HTR-8/SVneo (cell line): ENCODE measurements at regions not wholly inside any gene's neighbourhood (a gene's known extent, or its start where the extent isn't known, plus 50 kb on each side); places are given as distances from the start of the nearest gene placed in this dataset.
A peak's percentile ranks its signal among the peaks of the same experiment; 100 is the strongest.

ENCODE experiments used
- DNase-seq: peaks from one replicate; pipeline ENCODE4 v3.0.0; 2011; ENCODE audit warnings: low spot score, mixed read lengths; ENCODE audit not compliant: insufficient read length
- FAIRE-seq: peaks from 2 replicates; lab custom pipeline; 2011; peaks lifted over from hg19 to GRCh38; lab: Jason Lieb, UNC

- FAIRE-seq (no peak), DNase-seq (no peak)
These were observed 160.2 kb downstream of the CYYR1 start for GRCh38 chr21:26412885-26413284.

GRCh38 chr21:26409735-26410134 is 163.4 kb downstream of the CYYR1 start:
- FAIRE-seq (no peak), DNase-seq (no peak)

GRCh38 chr21:26408511-26408910 is 164.6 kb downstream of the CYYR1 start:
- no peak for DNase-seq
- FAIRE-seq: no peak

GRCh38 chr21:26406526-26406925 is 166.6 kb downstream of the CYYR1 start:
- FAIRE-seq: no peak
- DNase-seq: no peak

GRCh38 chr21:26405735-26406361 is 167.2 kb downstream of the CYYR1 start:
- peak; percentile 67 for DNase-seq
- FAIRE-seq: peak; percentile 65

GRCh38 chr21:26405071-26405470 is 168.0 kb downstream of the CYYR1 start:
- peak; percentile 22 for DNase-seq
- no peak for FAIRE-seq

- no peak for FAIRE-seq
These were observed 168.8 kb downstream of the CYYR1 start for GRCh38 chr21:26404288-26404687.

GRCh38 chr21:26403321-26403720 is 169.8 kb downstream of the CYYR1 start:
- DNase-seq: no peak
- FAIRE-seq: no peak

More at GRCh38 chr21:26404288-26404687, 168.8 kb downstream of the CYYR1 start:
- no peak for DNase-seq

GRCh38 chr21:26397545-26397944 is 175.5 kb downstream of the CYYR1 start:
- no peak for FAIRE-seq

GRCh38 chr21:26394341-26394740 is 178.7 kb downstream of the CYYR1 start:
- no peak for DNase-seq
- no peak for FAIRE-seq

More at GRCh38 chr21:26397545-26397944, 175.5 kb downstream of the CYYR1 start:
- DNase-seq: no peak

- FAIRE-seq: no peak
- no peak for DNase-seq
These were observed 181.9 kb downstream of the CYYR1 start for GRCh38 chr21:26391166-26391565.

GRCh38 chr21:26389971-26390641 is 183.0 kb downstream of the CYYR1 start:
- DNase-seq: peak; percentile 23

GRCh38 chr21:26388731-26389231 is 184.3 kb downstream of the CYYR1 start:
- FAIRE-seq (peak; percentile 51), DNase-seq (peak; percentile 30)

More at GRCh38 chr21:26389971-26390641, 183.0 kb downstream of the CYYR1 start:
- FAIRE-seq: peak; percentile 85

- no peak for FAIRE-seq
- DNase-seq: no peak
These were observed 187.4 kb downstream of the CYYR1 start for GRCh38 chr21:26385721-26386120.

- no peak for DNase-seq
- FAIRE-seq: no peak
These were observed 193.5 kb downstream of the CYYR1 start for GRCh38 chr21:26379561-26379960.

GRCh38 chr21:26377111-26377694 is 195.9 kb downstream of the CYYR1 start:
- FAIRE-seq (no peak), DNase-seq (no peak)

GRCh38 chr21:26374817-26375216 is 198.3 kb downstream of the CYYR1 start:
- DNase-seq: no peak
- FAIRE-seq: no peak

- DNase-seq (no peak), FAIRE-seq (no peak)
These were observed 198.2 kb upstream of the APP start for GRCh38 chr21:26368591-26369320.

- DNase-seq: no peak
- no peak for FAIRE-seq
These were observed 196.2 kb upstream of the APP start for GRCh38 chr21:26366781-26367180.

- no peak for FAIRE-seq
These were observed 195.3 kb upstream of the APP start for GRCh38 chr21:26365849-26366248.

GRCh38 chr21:26351661-26352060 is 181.1 kb upstream of the APP start:
- no peak for DNase-seq
- FAIRE-seq: no peak

More at GRCh38 chr21:26365849-26366248, 195.3 kb upstream of the APP start:
- no peak for DNase-seq
